ENCODE measurements at regions not wholly inside any gene's neighbourhood (a gene's known extent, or its start where the extent isn't known, plus 50 kb on each side); places are given as distances from the start of the nearest gene placed in this dataset.

DNA sequence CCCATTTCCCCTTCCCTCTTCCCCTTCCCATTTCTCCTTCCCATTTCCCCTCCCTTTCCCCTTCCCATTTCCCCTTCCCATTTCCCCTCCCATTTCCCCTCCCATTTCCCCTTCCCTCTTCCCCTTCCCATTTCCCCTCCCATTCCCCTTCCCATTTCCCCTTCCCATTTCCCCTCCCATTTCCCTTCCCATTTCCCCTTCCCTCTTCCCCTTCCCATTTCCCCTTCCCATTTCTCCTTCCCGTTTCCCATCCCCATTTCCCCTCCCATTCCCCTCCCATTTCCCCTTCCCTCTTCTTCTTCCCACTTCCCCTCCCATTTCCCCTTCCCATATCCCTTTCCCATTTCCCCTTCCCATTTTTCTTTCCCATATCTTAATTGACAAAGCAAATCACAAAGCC lies 109.0 kb downstream of the OLFM1 start:
- no peak for DNase-seq (ENCODE audit: low spot score)

DNA sequence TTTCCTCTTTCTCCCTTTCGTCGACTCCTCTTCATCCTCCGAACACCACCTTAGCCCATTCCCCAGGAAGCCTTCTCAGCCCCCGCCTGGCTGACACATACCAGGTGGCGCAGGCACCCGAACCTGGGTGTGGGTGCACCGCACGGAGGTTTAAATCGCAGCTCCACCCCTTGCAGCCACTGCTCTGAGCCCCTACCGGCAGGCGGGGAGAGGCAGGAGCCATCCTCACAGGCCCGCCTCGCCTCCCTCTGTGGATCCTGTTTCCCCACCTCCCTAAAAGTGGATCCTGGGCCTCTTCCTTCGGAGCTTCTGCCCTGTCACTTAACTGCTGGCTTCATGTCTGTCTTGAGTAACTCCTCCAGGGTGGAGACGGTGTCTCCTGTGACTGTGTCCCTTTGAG lies 110.7 kb downstream of the OLFM1 start:
- no peak for DNase-seq (ENCODE audit: low spot score)

DNA sequence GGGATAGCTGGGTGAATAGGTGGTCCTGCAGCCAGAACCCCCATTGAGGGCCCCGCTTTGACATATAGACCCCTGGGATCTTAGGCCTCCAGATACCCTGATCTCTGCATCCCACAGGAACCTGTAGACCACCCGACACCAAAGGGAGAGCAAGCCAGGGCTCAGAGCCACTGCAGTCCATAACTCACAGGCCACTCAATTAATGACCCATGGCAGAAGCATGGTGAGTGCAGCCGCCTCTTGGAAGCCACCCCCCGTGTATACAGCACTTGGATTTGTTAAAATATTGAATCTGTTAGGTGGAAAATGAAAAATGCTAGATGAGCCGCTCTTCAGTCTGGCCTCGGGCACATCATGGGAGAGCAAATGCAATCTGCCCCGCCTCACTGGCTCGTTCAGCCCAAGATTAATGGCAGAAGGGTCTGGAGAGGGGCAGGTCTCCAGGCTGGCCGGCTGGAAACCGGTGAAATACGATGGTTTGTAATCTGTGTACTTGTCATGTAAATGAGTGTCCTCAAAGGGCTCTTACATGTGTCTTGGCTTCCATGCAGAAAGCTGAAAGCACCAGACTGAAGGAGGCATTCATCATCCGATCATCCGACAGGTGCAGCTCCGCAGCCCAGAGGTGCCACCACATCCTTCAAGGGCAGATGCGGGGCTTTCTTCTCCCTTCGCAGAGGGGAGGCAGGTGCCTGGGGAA lies 111.3 kb downstream of the OLFM1 start:
- DNase-seq (ENCODE audit: low spot score) = no peak

DNA sequence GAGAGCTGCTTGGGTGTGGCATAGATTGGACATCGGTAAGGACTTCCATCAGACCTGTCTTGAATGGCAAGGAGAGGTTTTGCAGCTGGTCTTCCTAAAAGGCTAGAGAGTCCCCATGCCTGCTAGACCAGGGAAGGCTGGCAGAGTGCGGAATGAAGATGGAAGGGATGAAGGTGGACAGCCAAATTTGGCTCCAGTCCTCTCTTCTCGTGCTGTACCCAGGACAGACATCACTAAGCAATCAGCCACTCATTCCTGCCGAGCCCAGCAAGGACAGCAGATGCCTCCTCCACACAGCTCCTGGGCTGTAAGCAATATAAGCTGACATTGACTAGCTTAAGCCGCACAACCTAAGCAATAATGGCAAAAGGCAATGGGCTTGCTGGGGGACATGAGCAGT lies 112.0 kb downstream of the OLFM1 start:
- DNase-seq (ENCODE audit: low spot score) = no peak

DNA sequence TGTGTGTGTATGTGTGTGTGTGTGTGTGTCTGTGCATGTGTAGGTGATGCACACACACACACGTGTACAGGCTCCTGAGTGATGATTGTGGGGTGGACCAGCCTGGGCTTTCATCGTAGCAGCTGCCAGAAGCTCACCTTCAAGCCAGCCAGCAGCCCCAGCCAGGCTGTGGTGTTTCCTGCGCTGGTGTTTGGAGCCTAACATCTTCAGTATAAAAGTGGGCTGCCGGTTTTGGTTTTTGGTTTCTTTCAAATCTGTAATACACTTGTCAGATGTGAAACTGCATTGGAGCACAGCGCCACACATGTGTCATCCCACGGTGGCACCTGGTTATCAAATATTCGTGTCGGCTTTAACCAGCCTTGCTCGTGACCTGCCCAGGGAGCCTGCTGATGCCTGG lies 114.2 kb downstream of the OLFM1 start:
- DNase-seq (ENCODE audit: low spot score) = no peak

DNA sequence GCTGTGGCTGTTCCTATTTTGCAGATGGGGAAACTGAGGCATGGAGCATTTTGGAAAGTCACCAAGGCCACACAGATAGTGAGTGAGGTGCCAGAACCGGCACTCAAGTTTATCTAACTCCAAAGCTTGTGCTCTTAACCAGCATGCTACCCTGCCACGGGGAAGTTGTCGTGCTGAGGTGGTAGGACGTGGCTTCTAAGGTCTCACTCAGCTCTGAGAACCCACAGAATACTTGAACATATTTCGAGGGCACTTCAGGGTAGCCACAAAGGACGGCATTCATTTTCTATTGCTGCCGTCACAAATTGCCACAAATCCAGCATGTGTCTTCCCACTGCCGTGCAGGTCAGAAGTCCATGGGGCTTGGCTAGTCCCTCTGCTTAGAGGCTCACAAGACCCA lies 116.7 kb downstream of the OLFM1 start:
- no peak for DNase-seq (ENCODE audit: low spot score)

DNA sequence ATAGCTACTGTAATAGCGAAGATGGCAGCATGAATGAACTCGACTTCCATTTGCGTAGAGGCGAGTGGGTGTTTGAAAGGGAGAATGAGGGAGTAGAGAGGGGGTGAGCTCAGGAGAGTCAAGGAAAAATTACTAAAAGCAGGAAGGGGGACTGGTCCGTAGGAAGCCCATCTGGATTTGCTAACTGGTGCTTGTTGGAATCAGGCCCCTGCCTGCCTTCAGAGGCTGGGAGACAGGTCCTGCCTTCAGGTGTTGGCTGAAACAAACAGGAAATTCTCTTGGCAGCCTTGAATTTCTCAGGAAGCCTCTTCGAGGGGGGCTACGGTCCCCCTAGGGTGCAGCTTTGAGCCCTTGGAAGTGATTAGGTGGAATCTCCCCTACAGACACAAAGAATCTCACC lies 121.7 kb downstream of the OLFM1 start:
- DNase-seq (ENCODE audit: low spot score) = no peak

DNA sequence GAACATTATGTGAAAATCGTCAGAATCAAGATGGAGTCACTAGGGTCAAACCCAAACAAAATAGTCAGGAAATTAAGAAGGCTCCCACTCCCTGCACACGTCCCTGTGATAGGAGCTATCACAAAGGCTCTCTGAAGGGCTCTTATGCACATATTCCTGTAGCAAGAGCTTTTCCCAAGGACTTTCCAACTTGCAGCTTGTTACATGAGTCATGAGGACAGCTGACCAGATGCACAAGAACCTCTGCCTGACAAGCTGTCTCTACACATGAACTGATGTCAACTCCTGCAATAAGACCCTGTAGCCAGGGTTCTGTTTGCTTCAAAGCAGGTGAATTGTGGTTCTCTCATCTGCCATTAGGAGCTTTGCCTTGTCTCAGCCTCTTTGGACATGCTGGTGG lies 122.4 kb downstream of the OLFM1 start:
- no peak for DNase-seq (ENCODE audit: low spot score)

DNA sequence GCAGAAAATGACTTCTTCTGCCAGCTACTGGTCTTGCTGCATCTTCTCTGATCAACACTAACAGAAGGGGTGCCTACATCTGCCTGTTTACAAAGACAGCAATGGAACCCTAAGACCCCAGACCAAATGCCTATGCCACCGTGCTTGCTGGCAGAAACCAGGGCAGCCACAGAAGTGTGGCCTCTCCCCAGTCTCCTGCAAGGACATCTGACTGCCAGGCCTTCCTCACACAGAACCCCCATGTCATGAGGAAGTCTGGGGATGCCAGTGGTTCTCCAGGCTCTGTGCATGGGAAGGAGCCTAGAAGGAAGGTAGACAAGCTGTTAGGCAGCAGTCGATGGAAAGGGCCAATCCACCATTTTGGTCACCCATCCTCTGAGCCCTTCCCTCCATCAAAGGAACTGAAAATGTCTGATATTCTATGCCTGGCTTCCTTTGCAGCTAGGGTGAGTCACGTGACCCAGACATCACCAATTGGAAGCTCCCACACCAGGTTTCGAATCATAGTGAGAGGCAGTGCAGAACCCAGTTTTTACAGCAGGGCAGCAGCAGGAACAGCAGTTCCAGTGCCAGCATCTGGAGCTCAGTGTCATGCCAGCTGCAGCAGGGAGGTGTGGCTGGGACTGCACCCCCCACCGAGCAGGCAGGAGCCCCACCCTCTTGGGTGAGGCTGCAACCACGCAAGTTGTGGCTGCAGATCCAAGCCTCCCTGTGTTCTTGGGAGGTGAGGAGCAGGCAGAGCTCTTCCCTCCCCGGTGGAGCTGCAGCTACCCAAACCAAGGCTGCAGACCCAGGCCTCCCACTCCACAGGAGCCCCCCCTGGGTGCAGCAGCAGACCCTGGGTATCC lies 123.4 kb downstream of the OLFM1 start:
- no peak for DNase-seq (ENCODE audit: low spot score)

DNA sequence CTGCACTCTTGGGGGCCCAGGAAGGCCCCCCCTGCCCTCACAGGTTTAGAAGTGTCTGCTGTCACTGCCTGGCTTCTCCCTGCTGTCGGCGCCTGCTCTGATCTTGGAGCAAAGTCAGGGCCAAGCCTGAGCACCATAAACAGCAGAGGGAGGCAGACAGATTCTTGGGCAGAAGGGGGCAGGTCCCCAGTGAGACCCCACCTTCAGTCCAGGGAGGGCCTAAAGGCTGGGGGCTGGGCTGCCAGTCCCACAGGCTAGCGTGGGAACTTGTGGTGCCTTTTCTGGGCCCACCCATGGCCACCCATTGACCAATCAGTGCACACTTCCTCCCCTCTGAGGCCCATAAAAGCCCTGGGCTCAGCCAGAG lies 124.0 kb downstream of the OLFM1 start:
- DNase-seq (ENCODE audit: low spot score) = no peak

DNA sequence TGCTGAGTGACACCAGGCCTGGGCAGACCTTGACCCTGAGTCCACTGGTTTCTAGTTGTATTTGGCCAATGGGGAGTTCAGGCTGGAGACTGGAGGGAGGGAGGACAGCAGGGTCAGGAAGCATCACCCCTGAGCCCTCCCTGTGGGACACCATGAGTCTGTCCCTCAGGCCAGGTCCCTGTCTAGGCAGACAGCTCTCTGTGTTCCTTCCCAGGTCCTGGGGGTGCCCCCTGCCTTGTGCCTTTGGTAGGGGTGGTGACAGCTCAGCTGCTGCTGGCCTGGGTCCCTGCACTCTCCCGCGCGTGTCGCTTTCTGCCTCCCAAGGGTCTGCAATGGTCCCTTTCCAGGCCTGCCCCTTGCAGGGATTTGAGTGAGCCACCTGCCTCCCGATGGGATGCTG lies 125.5 kb downstream of the OLFM1 start:
- no peak for DNase-seq (ENCODE audit: low spot score)

DNA sequence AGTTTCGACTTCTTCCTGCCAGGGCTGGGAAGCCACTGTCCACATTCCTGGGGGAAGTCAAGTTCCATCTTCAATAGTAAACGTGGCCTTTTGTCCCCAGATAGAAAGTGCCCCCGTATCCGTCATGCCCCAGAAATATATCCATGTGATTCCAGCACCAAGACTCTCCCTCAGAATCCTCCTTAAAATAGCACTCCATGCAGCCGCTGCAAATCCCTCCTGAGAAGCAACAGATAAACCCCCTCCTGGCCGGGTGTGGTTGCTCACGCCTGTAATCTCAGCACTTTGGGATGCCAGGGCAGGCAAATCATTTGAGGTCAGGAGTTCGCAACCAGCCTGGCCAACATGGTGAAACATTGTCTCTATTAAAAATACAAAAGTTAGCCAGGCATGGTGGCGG lies 126.1 kb downstream of the OLFM1 start:
- no peak for DNase-seq (ENCODE audit: low spot score)

DNA sequence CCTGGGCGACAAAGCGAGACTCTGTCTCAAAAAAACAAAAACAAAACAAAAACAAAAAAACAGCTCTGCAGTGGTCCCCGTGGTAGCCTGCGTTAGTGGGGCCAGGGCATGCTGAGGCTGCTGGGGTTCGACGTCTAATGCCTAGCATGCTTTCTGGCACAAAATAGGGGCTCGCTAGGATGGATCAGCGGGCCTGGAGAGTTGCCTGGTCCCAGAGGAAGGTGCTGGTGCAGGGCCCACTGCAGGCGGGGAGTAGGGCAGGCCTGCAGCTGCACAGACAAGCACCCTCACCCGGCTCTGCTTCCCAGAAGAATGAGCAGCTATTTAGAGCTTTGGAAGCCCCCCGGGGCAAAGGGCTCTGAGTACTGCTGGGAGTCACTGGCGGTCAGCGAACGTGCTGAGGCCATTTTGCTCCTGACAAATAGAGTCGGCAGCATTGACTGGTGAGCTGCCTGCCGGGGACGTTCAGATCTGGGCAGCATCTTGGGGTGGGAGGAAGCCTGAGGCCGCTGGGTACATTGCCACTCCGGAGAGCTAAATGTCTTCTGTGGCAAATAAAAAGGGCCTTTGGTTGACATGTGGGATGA lies 126.7 kb downstream of the OLFM1 start:
- no peak for DNase-seq (ENCODE audit: low spot score)

DNA sequence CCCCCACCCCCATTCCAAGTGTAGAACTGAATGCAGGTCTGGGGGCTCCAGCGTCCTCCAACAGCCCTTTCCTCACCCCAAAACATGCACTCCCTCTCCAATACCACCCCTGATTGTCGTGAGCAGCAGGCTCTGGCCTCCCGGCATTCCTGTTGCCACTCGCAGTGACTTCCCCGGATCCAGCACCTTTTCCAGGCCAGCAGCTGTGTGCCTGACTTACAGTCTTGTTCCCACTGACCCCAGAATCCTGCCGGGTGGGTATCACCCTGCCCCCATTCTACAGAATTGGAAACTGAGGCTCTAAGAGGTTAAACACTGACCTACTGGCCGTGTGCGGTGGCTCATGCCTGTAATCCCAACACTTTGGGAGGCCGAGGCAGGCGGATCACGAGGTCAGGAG lies 127.2 kb downstream of the OLFM1 start:
- no peak for DNase-seq (ENCODE audit: low spot score)

DNA sequence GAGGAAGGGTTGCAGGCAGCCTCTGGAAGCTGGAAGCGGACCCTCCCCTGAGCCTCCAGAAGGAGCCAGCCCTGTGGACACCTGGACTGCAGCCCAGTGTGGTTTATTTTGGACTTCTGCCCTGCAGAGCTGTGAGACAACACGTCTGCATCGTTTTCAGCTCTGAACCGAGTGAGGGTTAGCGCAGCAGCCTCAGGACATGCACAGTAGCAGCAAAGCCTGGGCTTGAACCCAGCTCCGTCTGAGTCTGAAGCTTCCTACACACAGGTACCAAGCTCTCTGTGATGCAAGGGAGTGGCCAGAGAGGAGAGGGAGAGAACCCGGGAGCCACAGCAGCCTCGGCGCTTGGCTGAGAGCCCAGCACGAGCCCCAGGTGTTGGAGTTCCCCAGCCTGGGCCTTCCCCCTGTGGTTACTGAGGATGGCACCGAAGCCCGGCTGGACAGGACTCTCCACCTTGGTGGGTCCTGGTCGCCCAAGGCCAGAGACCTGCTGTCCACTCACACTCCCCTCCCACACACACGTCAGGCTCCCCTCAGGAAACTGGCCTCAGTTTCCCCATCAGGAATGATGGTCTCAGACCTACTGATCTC lies 128.2 kb downstream of the OLFM1 start:
- DNase-seq (ENCODE audit: low spot score) = no peak

DNA sequence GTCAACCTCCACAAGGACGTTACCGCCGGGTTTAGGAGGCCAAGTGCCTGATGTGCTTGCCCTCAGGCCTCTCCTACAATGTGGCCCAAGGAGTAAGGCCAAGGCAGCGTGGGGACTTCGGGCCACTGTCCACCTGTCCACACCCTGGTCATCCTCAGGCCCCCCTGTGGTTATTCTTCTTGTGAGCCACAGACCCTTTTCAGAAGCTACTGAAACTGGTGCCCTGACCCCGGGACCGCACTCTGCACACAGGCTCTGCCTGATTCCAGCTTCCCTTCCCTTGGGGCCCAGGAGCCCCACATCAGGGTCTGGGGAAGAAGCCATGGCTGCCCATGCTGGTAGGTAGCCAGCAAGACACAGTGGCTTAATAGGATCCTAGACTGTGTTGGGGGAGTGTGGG lies 128.8 kb downstream of the OLFM1 start:
- no peak for DNase-seq (ENCODE audit: low spot score)

DNA sequence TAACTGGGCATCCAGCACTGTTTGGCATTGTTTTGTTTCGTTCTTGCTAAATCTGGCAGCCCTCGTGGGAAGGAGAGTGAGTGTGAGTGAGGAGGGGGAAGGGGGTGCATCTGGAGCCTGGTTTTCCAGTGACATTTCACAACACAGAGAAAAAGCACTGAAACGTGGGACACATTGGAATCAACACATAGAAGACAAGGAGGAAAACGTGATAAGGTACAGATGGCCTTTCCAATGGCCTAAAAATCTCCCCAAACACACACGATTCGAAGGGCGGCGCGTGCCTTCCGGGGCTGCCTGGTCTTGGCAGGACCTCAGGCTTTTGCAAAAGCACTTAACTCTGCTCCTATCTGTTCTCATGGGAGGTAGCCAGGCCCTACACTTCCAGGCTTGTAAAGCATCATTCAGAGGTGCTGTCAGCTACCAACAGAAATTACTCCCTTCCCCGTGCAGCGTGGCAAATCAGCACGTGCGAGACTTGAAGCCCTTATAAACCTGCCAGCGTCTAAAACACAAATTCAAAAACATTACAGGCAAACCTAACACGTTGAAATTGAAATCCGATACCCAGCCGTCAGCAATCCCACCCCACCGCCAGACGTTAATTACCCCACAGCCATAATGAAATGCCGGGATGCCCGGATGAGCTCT lies 129.4 kb downstream of the OLFM1 start:
- DNase-seq (ENCODE audit: low spot score) = peak; percentile 57

DNA sequence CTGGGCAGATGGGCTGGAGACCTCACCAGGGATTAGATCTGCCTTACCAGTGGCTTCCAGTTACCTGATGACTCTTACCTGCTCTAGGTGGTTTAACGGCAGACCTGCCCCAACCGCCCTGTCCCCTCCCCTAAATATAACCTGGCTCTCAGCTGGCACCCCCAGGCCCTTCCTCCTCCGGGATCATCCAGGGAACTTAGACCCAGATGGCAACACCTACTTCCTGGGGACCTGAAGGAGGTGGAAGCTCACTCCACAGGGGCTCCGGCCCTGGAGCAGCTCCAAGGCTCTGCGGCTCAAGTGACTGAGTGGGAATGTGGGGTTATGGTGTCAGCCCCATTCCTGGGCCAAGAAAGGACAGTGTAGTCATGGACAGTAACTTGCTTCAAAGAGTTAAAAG lies 130.4 kb downstream of the OLFM1 start:
- DNase-seq (ENCODE audit: low spot score) = no peak

DNA sequence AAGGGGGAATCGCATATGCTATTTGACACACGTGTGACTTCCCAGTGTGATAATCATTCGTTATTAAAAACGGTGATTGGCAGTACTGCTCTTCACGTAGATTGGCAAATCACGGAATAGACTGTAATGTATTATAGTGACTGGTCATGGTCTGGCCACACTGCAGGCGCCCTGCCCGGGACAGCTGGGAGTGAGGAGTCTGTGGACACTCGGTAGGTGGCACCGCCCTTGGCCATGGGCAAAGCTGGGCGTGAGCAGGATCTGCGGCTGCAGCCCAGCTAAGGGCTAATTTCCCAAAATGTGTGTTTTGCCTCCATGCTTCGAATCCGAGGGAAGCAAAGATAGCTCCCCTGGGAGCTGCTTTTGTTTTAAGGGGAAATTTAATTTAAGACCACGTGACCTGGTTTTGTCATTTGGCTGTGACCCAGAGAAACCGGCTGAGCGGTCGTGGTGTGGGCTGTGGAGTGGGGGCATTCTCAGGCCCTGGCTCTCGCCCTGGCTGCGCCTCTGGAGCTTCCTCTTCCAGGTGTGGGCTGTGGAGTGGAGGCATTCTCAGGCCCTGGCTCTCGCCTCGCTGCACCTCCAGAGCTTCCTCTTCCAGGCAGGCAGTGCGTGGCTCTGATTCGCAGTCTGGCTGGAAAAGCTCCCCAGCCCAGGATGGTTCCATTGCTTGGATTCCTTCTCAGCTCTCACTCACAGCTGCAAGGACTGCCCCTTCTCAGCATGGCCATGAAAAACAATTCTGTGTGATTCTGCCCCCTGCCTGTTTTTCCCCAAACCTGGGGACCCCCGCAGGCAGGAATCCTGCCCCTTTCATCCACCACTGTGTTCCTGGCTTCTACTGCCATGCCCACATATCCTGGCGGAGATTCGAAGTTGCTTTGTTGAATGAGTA lies 131.1 kb downstream of the OLFM1 start:
- DNase-seq (ENCODE audit: low spot score) = no peak

DNA sequence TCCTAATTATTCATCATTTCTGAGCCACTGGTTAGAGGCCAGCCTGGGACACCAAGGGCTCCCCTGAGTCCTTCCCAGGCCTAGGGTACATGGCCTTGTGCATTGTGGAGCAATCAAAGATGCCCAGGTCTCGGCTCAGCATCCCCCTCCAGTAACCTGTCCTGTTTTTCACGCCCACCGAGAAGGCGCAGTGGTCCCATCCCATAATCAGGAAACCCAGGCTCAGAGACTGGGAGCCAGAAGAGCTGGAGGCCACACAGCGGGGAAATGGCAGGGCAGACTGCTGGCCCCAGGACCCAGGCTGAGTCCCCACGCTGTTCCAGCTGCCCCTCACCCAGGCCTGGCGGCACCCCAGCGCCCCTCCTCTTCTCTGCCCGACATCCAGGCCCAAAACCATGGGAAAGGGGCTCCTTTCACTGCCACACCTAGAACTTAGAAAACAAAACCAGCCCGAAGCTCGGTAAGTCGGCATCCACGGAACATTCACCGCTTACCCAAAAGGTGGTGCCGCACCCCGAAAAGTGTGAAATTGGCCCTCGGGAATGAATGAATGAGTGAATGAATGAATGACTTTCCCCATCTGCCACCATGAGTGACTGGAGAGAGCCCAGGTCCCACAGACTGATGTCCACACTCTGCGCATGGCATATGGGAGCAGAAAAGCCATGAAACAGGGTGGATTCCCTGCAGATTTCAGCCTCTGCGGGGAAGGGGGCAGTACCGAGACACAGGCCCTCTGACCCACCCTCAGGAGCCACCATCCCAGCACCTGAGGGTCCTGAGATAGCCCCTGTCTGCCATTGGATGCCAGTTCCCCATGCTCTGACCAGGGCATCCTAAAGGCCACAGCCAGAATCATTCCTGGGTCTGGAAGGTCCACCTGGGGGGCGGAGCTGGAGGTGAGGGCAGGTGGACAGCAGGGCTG lies 132.5 kb downstream of the OLFM1 start:
- DNase-seq (ENCODE audit: low spot score) = no peak

Measured in Ammon's horn (tissue), 1 donor.